ENCODE measurements at regions not wholly inside any gene's neighbourhood (a gene's known extent, or its start where the extent isn't known, plus 50 kb on each side); places are given as distances from the start of the nearest gene placed in this dataset.

DNA sequence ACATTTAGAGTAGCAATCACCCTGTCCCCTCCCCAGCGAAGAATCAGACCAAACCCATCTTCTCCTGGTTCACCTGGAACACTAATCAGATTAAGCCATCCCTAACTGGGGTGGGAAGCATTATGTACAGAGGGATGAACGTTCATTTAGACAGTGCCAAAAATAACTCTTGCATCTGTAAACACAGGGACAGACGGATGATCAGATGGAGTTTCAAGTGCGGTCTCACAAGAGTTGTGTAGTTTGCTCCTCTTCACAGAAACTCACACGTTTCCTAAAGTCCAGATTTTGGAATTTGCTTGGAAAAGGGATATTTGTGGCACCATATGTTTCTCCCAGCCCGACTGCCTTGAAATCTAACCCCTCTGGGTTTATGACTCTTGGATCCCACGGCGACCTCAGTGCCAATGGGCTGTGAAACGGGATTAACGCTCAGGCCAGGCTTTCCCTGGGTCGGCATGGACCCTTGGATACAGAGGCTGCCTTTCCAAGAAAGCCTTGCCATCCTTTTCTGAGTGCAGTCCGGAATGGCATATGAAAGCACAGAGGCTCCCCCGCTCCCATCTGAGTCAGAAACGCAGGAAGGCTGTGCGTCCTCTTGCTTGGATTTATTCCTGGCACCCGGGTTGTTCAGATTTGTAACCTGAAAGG, 293.2 kb upstream of the HABP2 start:
- DNase-seq: no peak

DNA sequence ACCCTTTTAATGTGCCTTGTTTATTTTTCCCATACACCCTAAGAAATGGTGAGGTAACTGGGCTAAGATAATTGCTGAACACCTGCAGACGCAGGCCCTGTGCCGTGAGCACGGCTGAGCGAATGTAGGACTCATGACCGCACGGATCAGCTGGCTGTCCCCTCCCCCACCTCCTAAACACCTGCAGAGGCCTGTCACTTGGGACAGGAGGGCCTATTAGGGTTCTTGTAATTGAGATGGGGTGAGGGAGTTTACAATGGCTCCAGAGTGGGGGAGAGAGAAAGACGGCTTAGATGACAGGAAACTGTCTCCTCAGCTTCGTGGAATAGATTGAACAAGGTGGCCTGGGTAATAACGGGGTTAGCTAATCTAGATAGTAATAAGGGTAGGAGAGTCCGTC, 291.7 kb upstream of the HABP2 start:
- DNase-seq: no peak

DNA sequence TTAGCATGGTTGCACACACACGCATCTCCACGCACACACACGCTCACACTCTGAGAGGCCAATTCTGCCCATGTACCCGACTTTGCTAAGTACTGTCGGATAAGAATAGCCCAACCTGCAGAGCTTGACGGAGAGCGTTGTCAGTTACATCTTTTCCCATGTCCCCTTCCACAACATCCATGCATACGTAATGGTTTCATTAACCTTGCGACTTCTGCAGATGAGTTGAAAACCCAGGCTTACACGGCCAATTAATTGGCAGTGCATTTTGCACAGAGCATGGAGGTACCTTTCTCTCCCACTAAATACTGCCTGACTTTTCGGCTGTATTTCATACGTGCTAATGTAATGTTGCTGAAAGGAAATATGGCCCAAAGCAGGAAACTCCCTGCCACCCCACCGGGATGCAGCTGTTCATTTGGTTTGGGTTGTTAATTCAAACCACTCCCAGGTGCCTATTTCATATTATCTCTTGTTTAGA, 291.2 kb upstream of the HABP2 start:
- no peak for DNase-seq

DNA sequence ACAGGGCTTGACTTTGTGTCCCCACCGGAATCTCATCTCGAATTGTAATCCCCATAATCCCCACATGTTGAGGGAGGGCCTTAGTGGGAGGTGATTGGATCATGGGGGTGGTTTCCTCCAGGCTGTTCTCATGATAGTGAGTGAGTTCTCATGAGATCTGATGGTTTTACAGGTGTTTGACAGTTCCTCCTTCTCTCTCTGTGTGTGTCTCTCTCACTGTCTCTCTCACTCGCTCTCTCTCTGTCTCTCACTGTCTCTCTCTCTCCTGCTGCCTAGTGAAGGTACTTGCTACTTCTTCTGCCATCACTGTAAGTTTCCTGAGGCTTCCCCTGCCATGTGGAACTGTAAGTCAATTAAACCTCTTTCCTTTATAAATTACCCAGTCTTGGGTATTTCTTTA, 289.8 kb upstream of the HABP2 start:
- no peak for DNase-seq

DNA sequence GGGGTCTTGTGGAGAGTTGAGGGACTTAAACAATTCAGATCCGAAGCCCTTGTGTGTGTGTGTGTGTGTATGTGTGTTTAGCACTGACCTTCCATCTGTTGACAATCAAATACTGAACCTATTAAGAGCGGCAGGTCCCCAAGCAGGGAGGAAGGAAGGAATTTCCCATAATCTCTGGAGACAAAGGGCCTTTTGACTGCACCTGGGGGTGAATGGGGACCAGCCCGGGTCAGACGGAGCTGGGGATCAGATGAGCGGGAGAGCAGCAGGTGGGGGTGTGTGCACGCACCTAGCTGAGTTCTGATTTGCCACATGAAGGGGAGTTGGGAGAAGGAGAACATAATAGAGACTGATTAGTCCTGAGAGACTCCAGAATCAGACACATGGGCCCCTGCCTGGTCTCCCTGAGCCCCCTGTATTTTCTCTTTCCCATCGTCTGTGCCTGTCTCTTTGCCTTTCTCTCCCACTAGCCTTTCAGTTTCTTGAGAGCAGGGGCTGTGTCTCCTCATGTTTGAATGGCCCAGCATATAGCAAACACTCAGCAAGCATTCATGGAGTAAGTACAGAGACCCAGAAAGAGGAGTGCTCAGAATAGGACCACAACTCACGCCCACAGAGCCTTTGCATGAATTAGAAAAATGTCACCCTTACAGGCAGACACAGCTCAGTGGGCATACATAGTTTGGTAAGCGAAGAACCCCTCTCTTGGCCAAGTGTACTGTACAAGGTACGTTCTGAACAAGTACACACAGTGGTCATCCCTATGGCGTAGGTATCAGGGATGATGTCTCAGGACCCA, 288.3 kb upstream of the HABP2 start:
- DNase-seq: no peak

DNA sequence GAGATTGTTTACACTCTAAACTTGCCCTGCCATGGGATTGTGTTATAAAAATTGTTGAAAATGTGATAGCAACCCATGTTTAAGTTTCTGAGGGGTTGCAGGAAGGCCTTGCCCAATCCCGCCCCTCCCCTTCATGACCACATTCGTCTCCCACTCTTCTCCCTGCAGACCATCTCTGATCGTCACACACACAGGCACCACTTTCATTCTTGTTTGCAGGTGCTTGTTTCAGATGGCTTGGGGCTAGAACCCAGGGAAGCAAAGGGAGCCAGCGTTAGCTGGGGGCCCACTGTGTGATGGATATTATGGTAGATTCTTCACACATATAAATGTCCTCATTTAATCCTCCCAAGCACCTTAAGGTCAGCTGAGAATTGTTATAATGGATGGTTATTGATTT, 286.7 kb upstream of the HABP2 start:
- DNase-seq: no peak

DNA sequence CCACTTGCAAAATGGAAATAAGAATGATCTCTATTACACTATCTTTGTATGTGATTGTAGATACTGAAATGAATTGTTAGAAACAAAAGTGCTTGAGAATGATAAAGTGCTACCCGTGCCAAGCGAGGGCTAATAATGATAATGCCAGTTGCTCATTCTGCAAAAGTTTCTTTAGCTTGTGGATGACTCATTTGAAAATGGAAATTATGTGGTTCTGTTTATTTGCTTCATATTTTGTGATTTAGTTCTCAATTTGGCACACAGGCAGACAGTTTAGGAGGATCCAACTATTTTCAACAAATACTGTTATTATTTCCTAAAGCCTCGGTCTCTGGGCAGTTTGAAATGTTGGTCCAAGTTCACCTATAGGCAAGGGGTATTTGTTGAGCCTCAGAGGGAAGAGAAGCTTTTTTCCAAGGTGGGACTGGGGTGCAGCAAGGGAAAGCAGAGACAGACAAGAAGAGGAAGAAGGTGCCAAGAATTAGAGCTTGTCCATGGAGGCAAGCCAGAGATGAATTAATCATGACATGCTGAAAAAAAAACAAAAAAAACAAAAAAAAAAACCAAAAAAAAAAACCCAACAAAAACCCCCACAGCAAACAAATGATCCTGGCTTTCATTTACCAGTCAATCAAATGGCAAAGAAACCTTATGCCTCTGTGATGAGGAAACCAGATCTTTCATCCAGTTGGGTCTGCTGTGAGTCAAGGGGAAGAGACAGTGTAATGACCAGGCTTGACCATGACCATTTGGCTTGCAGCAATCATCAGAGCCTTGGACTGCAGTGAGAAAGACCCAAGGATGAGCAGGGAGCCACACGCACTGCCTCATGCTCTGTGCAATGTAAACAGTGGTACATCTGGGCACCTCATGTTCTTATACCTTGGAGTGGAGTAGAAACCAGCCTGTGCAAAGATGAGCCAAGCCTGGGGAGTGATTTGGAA, 285.0 kb upstream of the HABP2 start:
- no peak for DNase-seq

DNA sequence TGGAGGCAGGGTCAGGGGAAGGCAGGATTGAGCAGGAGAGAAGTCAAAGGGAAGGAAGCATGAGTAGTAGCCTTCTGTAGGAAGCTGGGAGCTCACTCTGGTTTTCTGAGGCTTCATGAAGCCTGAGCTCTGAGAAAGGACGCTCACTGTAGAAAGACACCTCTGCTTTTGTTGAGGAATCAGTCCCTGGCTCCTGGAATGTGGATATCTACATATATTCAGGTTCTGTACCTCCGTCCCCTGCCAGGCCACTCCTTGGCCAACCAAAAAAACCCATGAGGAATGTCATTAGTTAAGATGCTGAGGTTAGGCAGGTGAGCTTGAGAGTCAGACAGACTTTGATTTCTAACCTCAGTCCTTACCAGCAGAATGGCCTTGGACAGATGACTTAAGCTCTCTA, 283.5 kb upstream of the HABP2 start:
- no peak for DNase-seq

DNA sequence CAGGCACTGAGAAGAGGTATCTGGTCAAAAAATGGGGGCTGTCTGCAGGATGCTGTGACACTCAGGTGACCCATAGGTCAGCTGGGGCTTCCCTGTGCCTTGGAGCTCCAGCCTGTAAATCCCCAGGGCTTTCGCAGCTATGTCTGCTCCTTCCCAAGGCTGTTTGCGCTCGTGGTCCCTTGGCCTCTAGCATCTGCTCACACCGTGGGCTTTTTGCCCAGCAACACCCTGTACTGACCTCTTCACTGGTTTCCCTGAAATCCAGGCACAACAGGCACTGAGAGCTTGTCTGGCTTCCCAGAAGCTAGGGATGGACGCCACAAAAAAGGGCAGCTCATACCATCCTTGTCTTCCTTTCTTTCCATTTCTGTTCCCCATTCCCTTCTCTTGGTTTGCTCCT, 280.3 kb upstream of the HABP2 start:
- no peak for DNase-seq

DNA sequence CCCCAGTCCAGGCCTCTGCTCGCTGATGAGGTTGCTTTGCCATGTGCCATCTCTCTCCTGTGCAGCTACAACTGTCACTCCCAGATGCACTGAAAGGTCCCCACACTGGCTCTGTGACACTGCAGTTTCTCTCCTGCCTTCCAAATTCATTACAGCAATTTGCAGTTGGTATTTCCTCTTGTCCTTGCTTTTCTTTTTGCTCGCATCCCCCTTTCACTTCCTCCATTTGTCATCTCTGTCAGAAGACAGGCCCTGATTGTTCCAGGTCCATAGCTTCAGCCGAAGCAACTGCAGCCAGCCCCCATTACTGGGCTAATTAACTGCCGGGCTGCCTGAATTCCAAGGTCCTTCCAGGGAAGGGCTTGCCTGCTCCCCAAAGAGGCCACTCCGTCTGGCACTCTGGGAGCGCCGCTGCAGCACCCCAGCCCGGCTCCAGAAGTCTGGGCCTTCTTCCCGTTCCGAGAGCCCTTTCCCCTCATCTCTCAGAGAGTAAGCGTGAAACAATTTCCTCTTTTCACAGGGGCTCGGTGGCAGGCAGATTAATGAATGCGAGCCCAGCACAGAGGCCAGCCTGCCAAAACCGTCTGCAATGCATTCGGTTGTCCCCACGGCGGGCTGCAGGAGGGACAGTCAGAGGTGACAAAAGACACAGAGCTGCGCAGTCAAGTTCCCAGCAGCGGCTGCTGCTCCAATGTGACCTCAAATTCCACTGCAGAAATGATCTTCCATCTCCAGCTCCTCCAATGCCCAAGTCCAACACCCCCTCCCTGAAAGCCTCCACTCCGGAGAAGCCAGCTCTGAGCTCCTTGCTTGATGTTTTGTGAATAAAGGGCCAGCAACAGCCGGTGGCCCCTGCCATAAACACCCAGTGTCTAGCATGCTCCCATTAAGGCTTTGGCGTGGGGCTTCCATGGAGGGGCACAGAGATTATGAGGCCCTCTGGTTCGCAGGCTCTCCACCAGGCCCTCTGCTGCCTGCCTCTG, 279.4 kb upstream of the HABP2 start:
- DNase-seq: no peak

DNA sequence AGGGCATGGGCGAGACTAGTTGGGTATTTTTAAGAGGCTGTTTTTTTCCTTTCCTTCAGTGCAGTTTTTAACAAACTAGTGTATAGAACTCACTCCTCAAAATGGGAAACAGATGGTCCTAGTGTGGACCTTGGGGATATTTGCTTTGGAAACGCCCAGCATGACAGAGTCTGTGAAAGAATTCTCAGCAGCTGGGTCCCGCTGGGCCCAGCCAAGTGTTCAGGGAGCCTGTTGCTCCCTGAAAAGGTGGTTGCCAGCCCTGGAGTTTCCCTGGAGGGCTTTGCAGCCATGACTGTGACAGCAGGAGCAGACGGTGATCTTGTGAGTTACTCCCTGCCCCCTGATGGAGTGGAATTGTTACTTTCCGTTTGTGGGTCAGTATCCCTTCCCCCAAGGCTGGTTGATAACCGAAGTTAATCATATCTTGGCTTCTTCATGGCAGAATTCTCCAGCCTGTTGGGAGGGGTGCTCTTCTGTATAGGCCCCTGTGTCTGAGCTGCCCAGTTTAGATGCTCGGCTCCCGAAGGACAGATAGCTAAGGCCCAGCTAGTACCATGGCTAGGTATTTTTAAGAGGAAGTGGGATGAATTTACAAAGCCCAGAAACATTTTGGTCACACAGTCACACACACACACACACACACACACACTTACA, 278.6 kb upstream of the HABP2 start:
- DNase-seq: no peak

DNA sequence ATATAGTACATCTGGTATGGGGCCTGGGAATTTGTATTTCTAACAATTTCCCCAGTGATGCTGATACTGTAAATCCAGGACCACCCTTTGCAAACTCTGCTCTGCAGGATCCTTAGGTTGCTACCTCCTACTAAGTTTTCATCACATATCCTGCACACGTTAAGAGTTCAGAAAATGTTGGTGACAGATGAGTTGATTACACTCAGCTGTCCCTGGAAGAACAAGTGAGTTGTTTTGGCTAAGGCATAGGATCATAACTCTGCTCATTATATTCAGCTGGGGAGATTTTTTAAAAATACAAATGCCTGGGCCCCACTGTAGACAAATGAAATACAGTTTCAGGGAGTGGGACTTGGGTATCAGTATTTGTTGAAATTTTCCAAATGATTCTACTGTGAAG, 274.6 kb upstream of the HABP2 start:
- no peak for DNase-seq

DNA sequence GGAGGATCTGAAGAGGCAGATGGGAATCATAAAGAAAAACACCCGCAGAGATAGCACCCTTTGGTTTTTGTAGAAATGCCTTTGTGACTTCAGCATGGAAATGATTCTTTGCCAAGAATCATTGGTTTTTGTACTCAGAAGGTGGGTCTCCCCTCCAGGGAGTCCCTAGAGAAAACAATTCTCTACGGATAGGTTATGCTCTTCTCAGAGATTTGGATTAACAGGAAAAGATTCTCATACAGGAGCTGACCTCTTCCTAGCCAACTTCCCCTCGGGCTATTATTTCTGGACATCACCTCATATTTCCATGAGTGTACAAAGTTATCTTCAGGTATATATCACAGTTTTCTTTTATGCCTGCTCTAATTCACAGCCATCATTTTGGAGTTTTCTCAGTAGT, 274.2 kb upstream of the HABP2 start:
- no peak for DNase-seq

DNA sequence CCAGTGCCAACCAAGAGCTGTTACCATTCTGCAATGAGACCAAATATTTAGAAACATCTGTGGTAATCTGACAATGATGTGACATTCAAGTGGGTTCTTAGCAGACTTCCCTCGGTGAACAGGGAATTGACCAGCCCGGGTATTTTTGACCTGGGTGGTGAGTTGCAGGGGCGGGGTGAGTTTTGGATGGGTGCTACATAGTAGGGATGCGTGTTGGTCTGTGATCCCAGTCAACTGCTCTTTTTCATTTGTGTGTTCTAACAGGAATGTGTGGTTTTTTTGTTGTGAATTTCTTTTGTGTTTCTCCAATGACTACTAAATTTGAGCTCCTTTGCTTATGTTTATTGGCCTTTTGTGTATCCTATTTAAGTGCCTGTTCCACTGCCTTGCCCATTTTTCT, 273.6 kb upstream of the HABP2 start:
- DNase-seq: no peak

DNA sequence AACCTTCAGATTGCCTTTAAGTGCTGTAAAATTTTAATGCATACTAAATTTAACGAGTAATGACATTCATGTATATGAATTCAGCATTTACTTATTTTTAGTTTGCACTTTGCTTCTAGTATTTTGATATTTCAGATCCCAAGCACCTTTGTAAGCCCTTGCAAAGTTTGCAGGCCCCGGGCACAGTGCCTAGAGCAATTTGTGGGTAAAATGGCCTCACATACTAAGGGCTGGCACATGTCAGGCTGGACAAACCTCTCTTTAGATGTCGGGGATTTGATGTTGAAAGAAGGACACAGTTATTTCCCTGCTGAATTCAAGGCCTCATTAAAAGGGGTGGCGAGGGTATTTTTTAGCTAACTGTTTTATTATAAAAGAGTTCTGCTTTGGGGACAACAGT, 270.3 kb upstream of the HABP2 start:
- no peak for DNase-seq

DNA sequence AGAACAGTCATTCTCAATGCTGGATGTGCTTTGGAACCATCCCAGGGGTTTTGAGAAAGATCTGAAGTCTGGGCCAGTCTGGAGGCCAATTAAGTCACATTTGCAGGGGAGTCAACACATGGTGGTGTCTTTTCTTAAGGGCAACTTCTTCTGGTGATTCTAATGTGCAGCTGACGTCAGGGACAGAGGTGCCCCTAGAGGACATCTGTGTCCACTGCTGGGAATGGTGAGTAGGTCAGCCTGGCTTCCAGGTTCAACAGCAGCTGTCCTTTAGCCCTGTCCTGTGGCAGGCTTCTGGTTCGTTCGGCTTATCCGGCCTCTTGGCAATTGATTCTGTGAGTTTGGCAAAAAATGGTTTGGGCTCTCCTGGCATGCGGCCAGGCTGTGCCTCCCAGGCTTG, 269.7 kb upstream of the HABP2 start:
- no peak for DNase-seq

DNA sequence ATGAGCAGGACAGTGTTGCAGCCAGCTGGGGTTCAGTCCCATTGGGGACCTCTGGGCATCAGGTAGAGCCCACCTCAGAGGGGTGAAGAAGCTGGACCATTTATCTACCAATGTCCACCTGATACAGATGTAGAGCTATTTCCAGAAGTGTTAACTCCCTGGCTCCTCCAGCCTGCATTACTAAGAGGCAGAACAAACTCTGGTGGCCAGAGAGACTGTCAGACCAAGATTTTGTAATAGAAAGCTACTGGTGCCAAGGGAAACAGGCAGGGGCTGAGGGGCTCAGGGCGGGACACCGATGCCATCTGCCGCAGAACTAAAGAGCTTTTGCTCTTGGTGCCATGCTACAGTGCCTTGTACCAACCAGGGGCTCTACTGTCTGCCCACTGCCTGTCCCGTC, 268.2 kb upstream of the HABP2 start:
- no peak for DNase-seq

DNA sequence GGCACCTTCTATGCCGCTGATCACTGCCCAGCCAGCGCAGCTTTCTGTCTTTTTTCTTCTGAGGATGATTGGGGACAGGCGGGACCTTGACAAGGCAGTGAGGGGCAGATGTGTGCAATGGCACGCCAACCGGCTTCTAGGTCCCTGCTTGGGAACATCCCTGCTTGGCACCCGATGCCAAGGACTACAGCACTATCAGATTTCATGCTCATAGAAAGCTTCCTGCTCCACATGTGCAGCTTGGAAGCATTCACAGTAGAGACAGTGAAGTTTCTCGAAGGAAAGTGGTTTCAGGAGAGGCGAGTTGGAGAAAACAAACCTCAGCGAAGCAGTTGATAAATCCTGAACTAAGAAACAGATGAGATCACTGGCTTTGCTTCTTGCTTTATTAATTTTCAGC, 267.5 kb upstream of the HABP2 start:
- no peak for DNase-seq

DNA sequence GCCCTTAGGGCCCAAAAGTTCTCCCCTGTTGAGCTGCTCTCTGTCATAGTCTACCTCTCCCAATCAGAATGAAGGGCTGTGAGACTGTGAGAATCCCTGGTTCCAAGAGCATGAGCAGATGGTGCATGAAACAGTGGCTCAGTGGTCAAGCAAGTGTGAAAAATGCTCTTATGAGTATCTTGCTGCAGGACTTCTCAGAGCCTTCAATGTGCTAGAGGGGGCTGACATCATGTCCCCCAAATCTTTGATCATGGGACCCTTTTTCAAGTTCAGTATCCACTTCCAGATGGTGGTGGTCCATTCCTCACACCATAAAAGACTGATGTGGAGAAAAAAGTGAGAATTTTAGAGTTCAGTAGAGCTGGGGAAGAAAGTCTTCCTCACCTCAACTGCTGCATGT, 265.3 kb upstream of the HABP2 start:
- no peak for DNase-seq

DNA sequence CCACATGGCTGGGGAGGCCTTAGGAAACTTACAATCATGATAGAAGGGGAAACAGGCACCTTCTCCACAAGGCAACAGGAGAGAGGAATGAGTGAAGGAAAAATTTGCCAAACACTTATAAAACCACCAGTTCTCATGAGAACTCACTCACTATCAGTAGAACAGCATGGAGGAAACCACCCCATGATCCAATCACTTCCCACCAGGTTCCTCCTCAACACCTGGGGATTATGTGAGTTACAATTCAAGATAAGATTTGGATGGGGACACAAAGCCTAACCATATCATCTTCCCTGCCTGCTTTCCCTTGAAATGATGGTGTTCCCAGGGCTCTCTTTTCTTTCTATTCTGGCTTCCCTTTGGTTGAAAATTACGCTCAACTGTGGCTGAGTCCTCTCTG, 262.7 kb upstream of the HABP2 start:
- DNase-seq: no peak

DNA sequence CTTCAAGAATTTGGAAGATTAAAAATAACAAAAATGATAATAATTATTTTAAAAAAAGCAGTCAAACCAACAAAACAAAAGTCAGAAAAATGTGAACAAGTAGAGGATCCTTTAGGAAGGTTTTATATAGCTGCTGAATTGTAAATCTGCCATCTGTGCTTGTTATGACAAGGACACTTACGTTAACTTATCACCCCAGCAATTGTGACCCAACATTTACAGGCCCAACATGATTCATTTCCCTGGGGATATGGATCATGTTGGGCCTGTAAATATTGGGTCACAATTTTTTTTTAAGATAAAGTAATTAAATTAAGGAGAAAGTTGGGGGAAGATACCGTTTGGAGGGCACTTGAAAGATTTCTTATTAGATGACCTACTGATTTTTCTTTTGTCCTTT, 261.4 kb upstream of the HABP2 start:
- no peak for DNase-seq

DNA sequence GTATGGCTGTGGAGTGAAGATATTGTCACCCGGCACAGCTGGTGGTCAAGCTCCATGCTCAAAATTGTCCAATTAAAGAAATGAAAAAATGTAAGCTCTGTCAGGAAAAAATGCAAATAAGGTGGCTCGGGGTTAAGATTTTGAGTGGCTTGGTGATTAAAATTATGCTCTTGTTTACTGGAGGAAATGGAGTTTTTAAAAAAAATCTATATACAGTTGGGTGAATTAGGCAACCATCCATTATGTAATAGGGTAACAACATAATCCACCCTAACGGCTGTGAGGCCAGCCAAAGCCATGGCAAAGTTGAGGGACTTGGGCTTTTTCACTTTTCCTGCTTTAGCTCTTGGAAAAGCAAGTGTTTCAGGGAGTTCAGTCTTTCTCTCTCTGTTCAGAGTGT, 260.8 kb upstream of the HABP2 start:
- DNase-seq: no peak
